SK-N-SH (cell line): ENCODE measurements at regions not wholly inside any gene's neighbourhood (a gene's known extent, or its start where the extent isn't known, plus 50 kb on each side); places are given as distances from the start of the nearest gene placed in this dataset.

Experiments
- CTCF ChIA-PET: fragments of 300-600, 350-600 bp; formaldehyde crosslinking; extraction: SDS; loops from one replicate; lab custom pipeline; 2021; lab: Yijun Ruan, JAX
- POLR2A ChIA-PET: fragments of 350-600 bp; sonication (Branson Sonifier 250); formaldehyde crosslinking; extraction: SDS; loops from one replicate; lab custom pipeline; 2020; ENCODE audit warnings: antibody characterized with exemption, inconsistent platforms; lab: Yijun Ruan, JAX
- DNase-seq: peaks from one replicate; pipeline ENCODE4 v3.0.0; 2012
- H2AFZ ChIP-seq: fragments of 200-600 bp; sonication (generic); 2 replicates; pipeline ENCODE4 v1.8.1; 2016; ENCODE audit warnings: antibody characterized with exemption, mild to moderate bottlenecking, low read depth
- H3F3A ChIP-seq: fragments of 200-600 bp; sonication (generic); replicated peaks from 2 replicates; pipeline ENCODE3; 2016; ENCODE audit warnings: antibody characterized with exemption, mild to moderate bottlenecking; ENCODE audit not compliant: insufficient read depth
- H3K27ac ChIP-seq, 2 experiments: fragments of 200-500 bp in 1 of 2; fragments of 200-600 bp in 1 of 2; sonication (Bioruptor generic) in 1 of 2; sonication (generic), shearing (Covaris generic) in 1 of 2; 2 replicates each; pipeline versions ENCODE4 v1.5.1 to v1.6.1; 2014 to 2016; ENCODE audit warnings: low read depth in 2 of 2, inconsistent platforms in 1 of 2, low read length in 1 of 2, mild to moderate bottlenecking in 1 of 2, mixed read lengths in 1 of 2
- H3K27me3 ChIP-seq: fragments of 200-600 bp; sonication (generic), shearing (Covaris generic); 2 replicates; pipeline ENCODE4 v1.6.1; 2016; ENCODE audit warnings: mixed run types; ENCODE audit not compliant: insufficient read depth
- H3K36me3 ChIP-seq, 2 experiments: fragments of 200-500 bp in 1 of 2; fragments of 200-600 bp in 1 of 2; sonication (Bioruptor generic) in 1 of 2; sonication (generic) in 1 of 2; replicated peaks in 1 of 2; 2 replicates each; pipeline versions ENCODE3 to v1.5.1; 2014 to 2016; ENCODE audit warnings: low read length in 1 of 2, mild to moderate bottlenecking in 1 of 2; ENCODE audit not compliant: insufficient read depth in 2 of 2, control insufficient read depth in 1 of 2
- H3K4me1 ChIP-seq, 2 experiments: fragments of 200-500 bp in 1 of 2; fragments of 200-600 bp in 1 of 2; sonication (Bioruptor generic) in 1 of 2; sonication (generic), shearing (Covaris generic) in 1 of 2; 2 replicates each; pipeline versions ENCODE4 v1.5.1 to v1.6.1; 2014 to 2016; ENCODE audit warnings: low read depth in 1 of 2, low read length in 1 of 2, mixed run types in 1 of 2; ENCODE audit not compliant: insufficient read depth in 2 of 2, control insufficient read depth in 1 of 2
- H3K4me2 ChIP-seq: fragments of 200-600 bp; sonication (generic), shearing (Covaris generic); 2 replicates; pipeline ENCODE4 v1.6.1; 2017; ENCODE audit warnings: mixed run types
- H3K4me3 ChIP-seq, 2 experiments: fragments of 200-500 bp in 1 of 2; fragments of 200-600 bp in 1 of 2; sonication (Bioruptor generic) in 1 of 2; sonication (generic), shearing (Covaris generic) in 1 of 2; 2 replicates each; pipeline versions ENCODE4 v1.5.1 to v1.8.1; 2014 to 2016; ENCODE audit warnings: low read depth in 2 of 2, inconsistent platforms in 1 of 2, low read length in 1 of 2, mild to moderate bottlenecking in 1 of 2, mixed read lengths in 1 of 2, moderate library complexity in 1 of 2
- H3K79me2 ChIP-seq: fragments of 200-600 bp; sonication (generic); 2 replicates; pipeline ENCODE4 v1.8.1; 2017; ENCODE audit warnings: mild to moderate bottlenecking; ENCODE audit not compliant: insufficient read depth
- H3K9ac ChIP-seq: fragments of 200-600 bp; sonication (generic); 2 replicates; pipeline ENCODE4 v1.6.1; 2017; ENCODE audit warnings: mixed run types
- H3K9me2 ChIP-seq: fragments of 200-600 bp; sonication (generic); 2 replicates; pipeline ENCODE4 v1.6.1; 2017; ENCODE audit warnings: mixed run types
- H3K9me3 ChIP-seq: fragments of 200-600 bp; sonication (generic); 2 replicates; pipeline ENCODE4 v1.6.1; 2017; ENCODE audit warnings: mixed run types, mild to moderate bottlenecking, moderate library complexity
- H4K20me1 ChIP-seq: fragments of 200-600 bp; sonication (generic); 2 replicates; pipeline ENCODE4 v1.6.1; 2017; ENCODE audit warnings: mild to moderate bottlenecking, mixed run types; ENCODE audit not compliant: insufficient read depth
- CTCF ChIP-seq: fragments of 200-600 bp; sonication (generic); IDR thresholded peaks from 2 replicates; pipeline ENCODE4 v1.6.1; 2017; ENCODE audit warnings: antibody characterized with exemption, mild to moderate bottlenecking, moderate library complexity
- RAD21 ChIP-seq: IDR thresholded peaks from 2 replicates; pipeline ENCODE4 v1.6.1; 2012; ENCODE audit warnings: mild to moderate bottlenecking, low read length
- REST ChIP-seq: IDR thresholded peaks from 2 replicates; pipeline ENCODE4 v1.6.1; 2012; ENCODE audit warnings: mild to moderate bottlenecking, low read depth, low read length, moderate library complexity
- TCF12 ChIP-seq: IDR thresholded peaks from 2 replicates; pipeline ENCODE4 v1.4.0; 2012
- WGBS: methylation state at CpG from one replicate; pipeline ENCODE4 v1.1.6; 2017; ENCODE audit warnings: low lambda C conversion rate; 5-methylcytosine and 5-hydroxymethylcytosine counted together

- H3K9me3 ChIP-seq, result no peaks in the 10 kb centered on the region
- CTCF ChIA-PET, result no interaction called here
- WGBS, result 37% methylated on average over 3 of the region's 3 CpGs
These were observed 569.6 kb upstream of the AGTR1 start for GRCh38 chr3:148128136-148128535.

More at GRCh38 chr3:148128136-148128535, 569.6 kb upstream of the AGTR1 start:
- Histone ChIP-seq H3K9ac (no peak overlapping the region), H3K27me3 (no peaks in the 10 kb centered on the region), H2AFZ (no peak overlapping the region), H3K79me2 (no peaks in the 10 kb centered on the region), H4K20me1 (no peaks in the 10 kb centered on the region), H3K4me2 (no peak overlapping the region), H3K4me3 (no peak overlapping the region), H3K9me2 (no peaks in the 10 kb centered on the region), H3F3A (no peaks in the 10 kb centered on the region), H3K4me1 (no peaks in the 10 kb centered on the region), H3K36me3 (no peaks in the 10 kb centered on the region), H3K27ac (no peak overlapping the region)
- TF ChIP-seq TCF12 (no peak), RAD21 (peak; percentile 19; the same call in 1 of the 2 replicates), CTCF (peak; percentile 20; the same call in 1 of the 2 replicates), REST (no peak)
- POLR2A ChIA-PET, result no interaction called here
- no peak for DNase-seq
